ENCODE measurements at regions not wholly inside any gene's neighbourhood (a gene's known extent, or its start where the extent isn't known, plus 50 kb on each side); places are given as distances from the start of the nearest gene placed in this dataset.

DNA sequence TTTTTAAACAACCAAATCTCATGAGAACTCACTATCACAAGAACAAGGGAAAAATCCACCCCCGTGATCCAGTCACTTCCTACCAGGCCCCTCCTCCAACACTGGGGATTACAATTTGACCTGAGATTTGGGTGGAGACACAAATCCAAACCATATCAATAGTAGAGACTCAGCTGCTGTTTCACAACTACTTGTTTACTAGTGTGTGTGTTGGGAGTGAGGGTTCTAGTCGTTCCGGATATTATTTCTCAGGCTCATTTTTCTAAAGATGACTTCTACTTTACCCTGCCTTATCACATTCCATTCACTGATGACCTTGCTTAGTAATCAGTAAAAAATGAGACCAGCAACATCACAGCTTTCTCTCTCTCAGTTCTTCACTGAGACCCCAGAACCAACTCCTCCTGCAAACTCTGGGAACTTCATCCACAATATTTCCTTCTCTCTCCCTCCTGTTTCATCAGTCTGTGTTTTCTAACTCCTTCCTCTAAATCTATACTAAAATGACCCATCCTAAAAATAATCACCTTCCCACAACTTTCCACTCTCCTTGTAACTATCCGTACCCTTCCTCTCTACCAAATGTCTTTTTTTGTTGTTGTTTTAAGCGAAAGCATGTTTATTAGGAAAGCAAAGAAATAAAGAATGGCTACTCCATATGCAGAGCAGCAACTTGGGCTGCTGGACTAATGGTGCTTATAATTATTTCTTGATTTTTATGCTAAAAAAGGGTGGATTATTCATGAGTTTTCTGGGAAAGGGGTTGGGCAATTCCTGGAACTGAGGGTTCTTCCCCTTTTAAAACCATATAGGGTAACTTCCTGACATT lies 121.5 kb upstream of the SPRY4 start (continued):
- TF ChIP-seq, protein P1, sequence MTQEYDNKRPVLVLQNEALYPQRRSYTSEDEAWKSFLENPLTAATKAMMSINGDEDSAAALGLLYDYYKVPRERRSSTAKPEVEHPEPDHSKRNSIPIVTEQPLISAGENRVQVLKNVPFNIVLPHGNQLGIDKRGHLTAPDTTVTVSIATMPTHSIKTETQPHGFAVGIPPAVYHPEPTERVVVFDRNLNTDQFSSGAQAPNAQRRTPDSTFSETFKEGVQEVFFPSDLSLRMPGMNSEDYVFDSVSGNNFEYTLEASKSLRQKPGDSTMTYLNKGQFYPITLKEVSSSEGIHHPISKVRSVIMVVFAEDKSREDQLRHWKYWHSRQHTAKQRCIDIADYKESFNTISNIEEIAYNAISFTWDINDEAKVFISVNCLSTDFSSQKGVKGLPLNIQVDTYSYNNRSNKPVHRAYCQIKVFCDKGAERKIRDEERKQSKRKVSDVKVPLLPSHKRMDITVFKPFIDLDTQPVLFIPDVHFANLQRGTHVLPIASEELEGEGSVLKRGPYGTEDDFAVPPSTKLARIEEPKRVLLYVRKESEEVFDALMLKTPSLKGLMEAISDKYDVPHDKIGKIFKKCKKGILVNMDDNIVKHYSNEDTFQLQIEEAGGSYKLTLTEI (CRISPR knock-in tag; conservative IDR thresholded peaks at IDR 0.05): no peak
- TF ChIP-seq, protein P2, sequence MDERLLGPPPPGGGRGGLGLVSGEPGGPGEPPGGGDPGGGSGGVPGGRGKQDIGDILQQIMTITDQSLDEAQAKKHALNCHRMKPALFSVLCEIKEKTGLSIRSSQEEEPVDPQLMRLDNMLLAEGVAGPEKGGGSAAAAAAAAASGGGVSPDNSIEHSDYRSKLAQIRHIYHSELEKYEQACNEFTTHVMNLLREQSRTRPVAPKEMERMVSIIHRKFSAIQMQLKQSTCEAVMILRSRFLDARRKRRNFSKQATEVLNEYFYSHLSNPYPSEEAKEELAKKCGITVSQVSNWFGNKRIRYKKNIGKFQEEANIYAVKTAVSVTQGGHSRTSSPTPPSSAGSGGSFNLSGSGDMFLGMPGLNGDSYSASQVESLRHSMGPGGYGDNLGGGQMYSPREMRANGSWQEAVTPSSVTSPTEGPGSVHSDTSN (CRISPR knock-in tag; IDR thresholded peaks at IDR 0.05): no peak
- no peak for TF ChIP-seq ZFP37 (CRISPR knock-in tag; IDR thresholded peaks at IDR 0.05; ENCODE audit: borderline replicate concordance)
- TF ChIP-seq PHF20 (CRISPR knock-in tag; IDR thresholded peaks at IDR 0.05): no peak
- TF ChIP-seq HES4 (CRISPR knock-in tag; IDR thresholded peaks at IDR 0.05; ENCODE audit: borderline replicate concordance): no peak
- TF ChIP-seq NONO (IDR thresholded peaks at IDR 0.05): no peak
- no peak for TF ChIP-seq NONO (CRISPR knock-in tag; conservative IDR thresholded peaks at IDR 0.05)
- TF ChIP-seq, protein P3, sequence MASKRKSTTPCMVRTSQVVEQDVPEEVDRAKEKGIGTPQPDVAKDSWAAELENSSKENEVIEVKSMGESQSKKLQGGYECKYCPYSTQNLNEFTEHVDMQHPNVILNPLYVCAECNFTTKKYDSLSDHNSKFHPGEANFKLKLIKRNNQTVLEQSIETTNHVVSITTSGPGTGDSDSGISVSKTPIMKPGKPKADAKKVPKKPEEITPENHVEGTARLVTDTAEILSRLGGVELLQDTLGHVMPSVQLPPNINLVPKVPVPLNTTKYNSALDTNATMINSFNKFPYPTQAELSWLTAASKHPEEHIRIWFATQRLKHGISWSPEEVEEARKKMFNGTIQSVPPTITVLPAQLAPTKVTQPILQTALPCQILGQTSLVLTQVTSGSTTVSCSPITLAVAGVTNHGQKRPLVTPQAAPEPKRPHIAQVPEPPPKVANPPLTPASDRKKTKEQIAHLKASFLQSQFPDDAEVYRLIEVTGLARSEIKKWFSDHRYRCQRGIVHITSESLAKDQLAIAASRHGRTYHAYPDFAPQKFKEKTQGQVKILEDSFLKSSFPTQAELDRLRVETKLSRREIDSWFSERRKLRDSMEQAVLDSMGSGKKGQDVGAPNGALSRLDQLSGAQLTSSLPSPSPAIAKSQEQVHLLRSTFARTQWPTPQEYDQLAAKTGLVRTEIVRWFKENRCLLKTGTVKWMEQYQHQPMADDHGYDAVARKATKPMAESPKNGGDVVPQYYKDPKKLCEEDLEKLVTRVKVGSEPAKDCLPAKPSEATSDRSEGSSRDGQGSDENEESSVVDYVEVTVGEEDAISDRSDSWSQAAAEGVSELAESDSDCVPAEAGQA (IDR thresholded peaks at IDR 0.05; ENCODE audit: low read depth): no peak
- TF ChIP-seq, protein P3 (CRISPR knock-in tag; IDR thresholded peaks at IDR 0.05; ENCODE audit: borderline replicate concordance): no peak
- no peak for TF ChIP-seq WIZ (CRISPR knock-in tag; IDR thresholded peaks at IDR 0.05)
- no peak for TF ChIP-seq MBNL3 (CRISPR knock-in tag; conservative IDR thresholded peaks at IDR 0.05)
- TF ChIP-seq SMC3 (IDR thresholded peaks at IDR 0.05; ENCODE audit: low read length): no peak
- TF ChIP-seq, protein P4, sequence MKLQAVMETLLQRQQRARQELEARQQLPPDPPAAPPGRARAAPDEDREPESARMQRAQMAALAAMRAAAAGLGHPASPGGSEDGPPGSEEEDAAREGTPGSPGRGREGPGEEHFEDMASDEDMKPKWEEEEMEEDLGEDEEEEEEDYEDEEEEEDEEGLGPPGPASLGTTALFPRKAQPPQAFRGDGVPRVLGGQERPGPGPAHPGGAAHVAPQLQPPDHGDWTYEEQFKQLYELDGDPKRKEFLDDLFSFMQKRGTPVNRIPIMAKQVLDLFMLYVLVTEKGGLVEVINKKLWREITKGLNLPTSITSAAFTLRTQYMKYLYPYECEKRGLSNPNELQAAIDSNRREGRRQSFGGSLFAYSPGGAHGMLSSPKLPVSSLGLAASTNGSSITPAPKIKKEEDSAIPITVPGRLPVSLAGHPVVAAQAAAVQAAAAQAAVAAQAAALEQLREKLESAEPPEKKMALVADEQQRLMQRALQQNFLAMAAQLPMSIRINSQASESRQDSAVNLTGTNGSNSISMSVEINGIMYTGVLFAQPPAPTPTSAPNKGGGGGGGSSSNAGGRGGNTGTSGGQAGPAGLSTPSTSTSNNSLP (IDR thresholded peaks at IDR 0.05; ENCODE audit: low read depth, low read length): peak; percentile 12; the same call in 1 of the 2 replicates
- TF ChIP-seq, protein P5, sequence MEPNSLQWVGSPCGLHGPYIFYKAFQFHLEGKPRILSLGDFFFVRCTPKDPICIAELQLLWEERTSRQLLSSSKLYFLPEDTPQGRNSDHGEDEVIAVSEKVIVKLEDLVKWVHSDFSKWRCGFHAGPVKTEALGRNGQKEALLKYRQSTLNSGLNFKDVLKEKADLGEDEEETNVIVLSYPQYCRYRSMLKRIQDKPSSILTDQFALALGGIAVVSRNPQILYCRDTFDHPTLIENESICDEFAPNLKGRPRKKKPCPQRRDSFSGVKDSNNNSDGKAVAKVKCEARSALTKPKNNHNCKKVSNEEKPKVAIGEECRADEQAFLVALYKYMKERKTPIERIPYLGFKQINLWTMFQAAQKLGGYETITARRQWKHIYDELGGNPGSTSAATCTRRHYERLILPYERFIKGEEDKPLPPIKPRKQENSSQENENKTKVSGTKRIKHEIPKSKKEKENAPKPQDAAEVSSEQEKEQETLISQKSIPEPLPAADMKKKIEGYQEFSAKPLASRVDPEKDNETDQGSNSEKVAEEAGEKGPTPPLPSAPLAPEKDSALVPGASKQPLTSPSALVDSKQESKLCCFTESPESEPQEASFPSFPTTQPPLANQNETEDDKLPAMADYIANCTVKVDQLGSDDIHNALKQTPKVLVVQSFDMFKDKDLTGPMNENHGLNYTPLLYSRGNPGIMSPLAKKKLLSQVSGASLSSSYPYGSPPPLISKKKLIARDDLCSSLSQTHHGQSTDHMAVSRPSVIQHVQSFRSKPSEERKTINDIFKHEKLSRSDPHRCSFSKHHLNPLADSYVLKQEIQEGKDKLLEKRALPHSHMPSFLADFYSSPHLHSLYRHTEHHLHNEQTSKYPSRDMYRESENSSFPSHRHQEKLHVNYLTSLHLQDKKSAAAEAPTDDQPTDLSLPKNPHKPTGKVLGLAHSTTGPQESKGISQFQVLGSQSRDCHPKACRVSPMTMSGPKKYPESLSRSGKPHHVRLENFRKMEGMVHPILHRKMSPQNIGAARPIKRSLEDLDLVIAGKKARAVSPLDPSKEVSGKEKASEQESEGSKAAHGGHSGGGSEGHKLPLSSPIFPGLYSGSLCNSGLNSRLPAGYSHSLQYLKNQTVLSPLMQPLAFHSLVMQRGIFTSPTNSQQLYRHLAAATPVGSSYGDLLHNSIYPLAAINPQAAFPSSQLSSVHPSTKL (CRISPR knock-in tag; IDR thresholded peaks at IDR 0.05): peak; percentile 53
- TF ChIP-seq TRIM24 (CRISPR knock-in tag; IDR thresholded peaks at IDR 0.05): no peak
